GM21737 (cell line): ENCODE measurements at regions not wholly inside any gene's neighbourhood (a gene's known extent, or its start where the extent isn't known, plus 50 kb on each side); places are given as distances from the start of the nearest gene placed in this dataset.

Experiments used
- ATAC-seq: cut with Tn5 transposase; IDR thresholded peaks from one replicate; pipeline ENCODE4 v1.9.1; 2021; ENCODE audit warnings: mild to moderate bottlenecking, moderate library complexity; ENCODE audit not compliant: unreplicated experiment

- ATAC-seq, result no peak
These were observed 166.1 kb upstream of the SERP2 start for GRCh38 chr13:44207476-44207875.

- ATAC-seq, result no peak
These were observed 163.1 kb upstream of the SERP2 start for GRCh38 chr13:44210525-44210924.

GRCh38 chr13:44211286-44211685 is 162.3 kb upstream of the SERP2 start:
- no peak for ATAC-seq

- ATAC-seq, result no peak
These were observed 161.8 kb upstream of the SERP2 start for GRCh38 chr13:44211704-44212346.

GRCh38 chr13:44212633-44213396 is 160.8 kb upstream of the SERP2 start:
- no peak for ATAC-seq

- no peak for ATAC-seq
These were observed 155.0 kb upstream of the SERP2 start for GRCh38 chr13:44218501-44219240.

GRCh38 chr13:44219577-44220548 is 153.8 kb upstream of the SERP2 start:
- no peak for ATAC-seq

- no peak for ATAC-seq
These were observed 152.7 kb upstream of the SERP2 start for GRCh38 chr13:44220948-44221347.

- no peak for ATAC-seq
These were observed 152.0 kb upstream of the SERP2 start for GRCh38 chr13:44221657-44222056.

GRCh38 chr13:44223770-44224444 is 149.7 kb upstream of the SERP2 start:
- no peak for ATAC-seq

- ATAC-seq, result no peak
These were observed 149.0 kb upstream of the SERP2 start for GRCh38 chr13:44224450-44225149.

- ATAC-seq, result no peak
These were observed 144.1 kb upstream of the SERP2 start for GRCh38 chr13:44229371-44230030.

- no peak for ATAC-seq
These were observed 143.6 kb upstream of the SERP2 start for GRCh38 chr13:44230071-44230470.

- no peak for ATAC-seq
These were observed 142.9 kb upstream of the SERP2 start for GRCh38 chr13:44230736-44231135.

- ATAC-seq, result no peak
These were observed 141.7 kb upstream of the SERP2 start for GRCh38 chr13:44231786-44232516.

GRCh38 chr13:44232774-44233173 is 140.8 kb upstream of the SERP2 start:
- no peak for ATAC-seq

GRCh38 chr13:44234566-44234965 is 139.1 kb upstream of the SERP2 start:
- no peak for ATAC-seq

- ATAC-seq, result no peak
These were observed 137.3 kb upstream of the SERP2 start for GRCh38 chr13:44236370-44236769.
